Stimulated activated CD4-positive, alpha-beta T cell treated with anti-CD3 and anti-CD28 coated beads, TNF-alpha, amount 100 ng/mL, for 24 hours (primary cell): ENCODE measurements at regions not wholly inside any gene's neighbourhood (a gene's known extent, or its start where the extent isn't known, plus 50 kb on each side); places are given as distances from the start of the nearest gene placed in this dataset.
"Not testable (repeated sequence)": the region's sequence is repeated elsewhere in the genome, so short reads cannot be mapped to it uniquely, and the experiment has no call there.

Experiments
- DNase-seq, 3 experiments: peaks; one replicate each; pipeline ENCODE4 v3.0.0-alpha.2; 2020; ENCODE audit warnings: low read depth in 3 of 3

- DNase-seq, result no peak
Measured at GRCh38 chr6:120805276-120805675, 529.0 kb downstream of the TBC1D32 start.

GRCh38 chr6:120804612-120805011 is 529.7 kb downstream of the TBC1D32 start:
- no peak for DNase-seq

- no peak for DNase-seq
Measured at GRCh38 chr6:120786682-120787081, 547.6 kb downstream of the TBC1D32 start.

GRCh38 chr6:120786256-120786655 is 548.0 kb downstream of the TBC1D32 start:
- DNase-seq, result no peak

- DNase-seq, result no peak
Measured at GRCh38 chr6:120785459-120786086, 548.7 kb downstream of the TBC1D32 start.

GRCh38 chr6:120779441-120779840 is 554.8 kb downstream of the TBC1D32 start:
- no peak for DNase-seq

- no peak for DNase-seq
Measured at GRCh38 chr6:120775698-120776097, 558.6 kb downstream of the TBC1D32 start.

GRCh38 chr6:120774275-120774674 is 560.0 kb downstream of the TBC1D32 start:
- DNase-seq, result no peak

- DNase-seq, result no peak
Measured at GRCh38 chr6:120771019-120771418, 563.3 kb downstream of the TBC1D32 start.

GRCh38 chr6:120764312-120764711 is 570.0 kb downstream of the TBC1D32 start:
- DNase-seq, result no peak

- DNase-seq, result no peak
Measured at GRCh38 chr6:120759570-120759969, 574.7 kb downstream of the TBC1D32 start.

- not testable (repeated sequence) for DNase-seq
Measured at GRCh38 chr6:120748574-120748973, 585.7 kb downstream of the TBC1D32 start.

GRCh38 chr6:120736740-120737139 is 597.5 kb downstream of the TBC1D32 start:
- DNase-seq, result no peak

GRCh38 chr6:120735641-120736040 is 598.6 kb downstream of the TBC1D32 start:
- DNase-seq, result no peak

- no peak for DNase-seq
Measured at GRCh38 chr6:120711255-120711654, 623.0 kb downstream of the TBC1D32 start.

- no peak for DNase-seq
Measured at GRCh38 chr6:120700001-120700400, 634.3 kb downstream of the TBC1D32 start.

- DNase-seq, result no peak
Measured at GRCh38 chr6:120686492-120686891, 647.8 kb downstream of the TBC1D32 start.

GRCh38 chr6:120682145-120682544 is 652.1 kb downstream of the TBC1D32 start:
- DNase-seq, result no peak

GRCh38 chr6:120681204-120681603 is 653.1 kb downstream of the TBC1D32 start:
- DNase-seq, result no peak

- no peak for DNase-seq
Measured at GRCh38 chr6:120675886-120676285, 658.4 kb downstream of the TBC1D32 start.

GRCh38 chr6:120671519-120671918 is 662.8 kb downstream of the TBC1D32 start:
- DNase-seq, result no peak

- DNase-seq, result no peak
Measured at GRCh38 chr6:120652506-120652905, 681.8 kb downstream of the TBC1D32 start.

- no peak for DNase-seq
Measured at GRCh38 chr6:120648713-120649112, 685.6 kb downstream of the TBC1D32 start.

GRCh38 chr6:120646101-120646500 is 688.2 kb downstream of the TBC1D32 start:
- DNase-seq, result no peak
